Raji (cell line): ENCODE measurements at regions not wholly inside any gene's neighbourhood (a gene's known extent, or its start where the extent isn't known, plus 50 kb on each side); places are given as distances from the start of the nearest gene placed in this dataset.

Experiments
- POLR2A ChIP-seq: IDR thresholded peaks from 2 replicates; pipeline ENCODE4 v1.6.1; 2011; ENCODE audit warnings: low read depth, low read length, control low read depth; ENCODE audit not compliant: insufficient read depth

- no peak for TF ChIP-seq POLR2A
Observed at GRCh38 chr17:70268383-70268782, 99.1 kb downstream of the KCNJ2 start.

- no peak for TF ChIP-seq POLR2A
Observed at GRCh38 chr17:70270554-70270953, 101.2 kb downstream of the KCNJ2 start.

- TF ChIP-seq POLR2A, result no peak
Observed at GRCh38 chr17:70271200-70271599, 101.9 kb downstream of the KCNJ2 start.

DNA sequence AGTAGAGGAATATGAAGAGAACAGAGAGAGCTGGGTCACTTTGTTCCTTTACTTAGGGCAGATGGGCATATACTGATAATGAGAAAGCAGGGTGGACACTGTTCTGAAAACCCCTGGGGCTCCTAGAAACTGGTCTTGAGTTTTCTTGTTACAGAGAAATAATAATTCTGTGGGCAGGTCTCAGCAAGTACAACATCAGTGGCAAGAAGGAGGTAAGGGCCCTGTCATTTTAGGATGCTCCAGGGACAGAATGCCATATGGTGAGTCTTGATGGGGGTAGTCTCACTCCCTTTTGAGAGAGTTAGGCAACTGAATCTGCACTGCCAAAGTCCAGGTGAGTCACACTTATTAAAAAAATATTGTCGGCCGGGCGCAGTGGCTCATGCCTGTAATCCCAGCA is 102.3 kb downstream of the KCNJ2 start:
- TF ChIP-seq POLR2A, result no peak

DNA sequence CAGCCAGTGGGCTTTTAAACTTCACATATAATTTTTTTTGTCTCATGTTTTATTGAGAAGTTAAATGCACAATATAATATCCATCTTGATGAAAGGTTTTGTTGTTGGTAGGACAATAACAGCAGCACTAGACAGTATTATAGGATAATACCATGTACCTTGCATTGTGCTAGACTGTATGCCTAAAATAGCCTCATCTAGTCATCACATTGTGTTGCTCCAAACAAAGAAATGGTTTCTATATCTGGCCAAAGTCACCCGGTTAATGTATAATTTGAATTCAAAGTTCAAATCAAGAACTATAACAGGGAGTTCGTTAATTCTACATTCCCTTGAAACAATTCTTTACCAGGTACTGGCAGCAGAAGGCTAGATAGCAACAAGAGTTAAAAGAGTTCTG is 104.9 kb downstream of the KCNJ2 start:
- no peak for TF ChIP-seq POLR2A

DNA sequence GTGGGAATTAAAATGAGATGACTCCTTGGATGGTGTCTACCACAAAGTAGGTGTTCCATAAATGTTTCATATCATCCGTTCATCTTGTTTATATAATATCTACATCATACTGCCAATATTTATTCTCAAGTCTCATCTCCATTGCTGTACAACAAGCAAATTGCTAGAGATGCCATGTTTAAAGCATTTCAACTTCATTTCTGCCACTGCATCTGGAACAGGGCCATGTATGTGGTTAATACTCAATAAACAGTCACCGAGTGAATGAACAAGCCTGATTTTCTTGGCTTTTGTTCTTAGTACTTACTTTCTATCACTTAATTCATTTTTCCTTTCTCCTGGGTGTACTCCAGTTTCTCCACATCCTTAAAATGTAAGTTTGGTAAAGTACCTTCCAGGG is 107.6 kb downstream of the KCNJ2 start:
- no peak for TF ChIP-seq POLR2A

GRCh38 chr17:70278844-70279462 is 109.6 kb downstream of the KCNJ2 start:
- no peak for TF ChIP-seq POLR2A

DNA sequence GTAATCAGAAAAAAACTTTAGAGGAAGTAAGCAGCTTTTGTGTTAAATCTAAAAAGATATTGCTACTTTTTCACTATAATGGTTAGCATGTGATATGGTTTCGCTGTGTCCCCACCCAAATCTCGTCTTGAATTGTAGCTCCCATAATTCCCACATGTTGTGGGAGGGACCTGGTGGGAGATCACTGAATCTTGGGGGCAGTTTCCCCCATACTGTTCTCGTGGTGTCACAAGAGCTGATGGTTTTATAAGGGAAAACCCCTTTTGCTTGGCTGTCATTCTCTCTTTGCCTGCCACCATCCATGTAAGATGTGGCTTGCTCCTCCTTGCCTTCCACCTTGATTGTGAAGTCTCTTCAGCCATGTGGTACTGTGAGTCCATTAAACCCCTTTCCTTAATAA is 117.1 kb downstream of the KCNJ2 start:
- no peak for TF ChIP-seq POLR2A

GRCh38 chr17:70288540-70289290 is 119.4 kb downstream of the KCNJ2 start:
- TF ChIP-seq POLR2A, result no peak

DNA sequence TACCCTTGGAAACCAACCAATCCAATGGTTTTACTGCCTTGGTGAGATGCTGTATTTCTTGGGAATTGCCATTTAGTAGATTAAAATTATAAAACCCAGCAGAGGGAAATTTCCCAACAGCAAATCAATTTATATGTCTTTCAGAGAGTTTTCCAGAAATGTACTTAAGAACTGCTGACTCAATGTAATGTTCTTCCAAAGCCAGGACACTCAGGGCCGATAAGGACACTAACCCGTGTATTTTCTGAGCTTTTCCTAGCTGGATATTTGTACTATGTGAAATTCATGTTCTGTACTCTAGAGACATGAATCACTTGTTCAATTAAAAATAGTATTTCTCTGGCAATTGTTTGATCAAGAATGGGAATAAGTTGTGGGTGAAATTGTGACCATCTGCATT is 121.4 kb downstream of the KCNJ2 start:
- no peak for TF ChIP-seq POLR2A

GRCh38 chr17:70292366-70292765 is 123.0 kb downstream of the KCNJ2 start:
- TF ChIP-seq POLR2A, result no peak

GRCh38 chr17:70295329-70295728 is 126.0 kb downstream of the KCNJ2 start:
- TF ChIP-seq POLR2A, result no peak

GRCh38 chr17:70295731-70296130 is 126.4 kb downstream of the KCNJ2 start:
- TF ChIP-seq POLR2A, result no peak

DNA sequence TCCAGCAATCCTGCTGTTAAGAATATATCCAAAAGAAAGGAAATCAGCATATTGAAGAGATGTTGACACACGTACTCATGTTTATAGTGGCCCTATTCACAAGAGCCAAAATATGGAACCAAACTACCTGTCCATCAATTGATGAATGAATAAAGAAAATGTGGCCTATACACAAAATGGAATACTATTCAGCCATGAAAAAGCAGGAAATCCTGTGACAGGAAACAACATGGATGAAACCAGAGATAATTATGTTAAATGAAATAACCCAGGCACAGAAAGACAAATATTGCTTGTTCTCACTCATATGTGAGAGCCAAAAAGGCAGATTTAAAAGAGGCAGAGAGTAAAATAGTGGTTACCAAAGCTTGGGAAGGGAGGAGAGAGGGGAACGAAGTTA is 127.1 kb downstream of the KCNJ2 start:
- no peak for TF ChIP-seq POLR2A

GRCh38 chr17:70297397-70297796 is 128.1 kb downstream of the KCNJ2 start:
- TF ChIP-seq POLR2A, result no peak

GRCh38 chr17:70298929-70299531 is 129.7 kb downstream of the KCNJ2 start:
- TF ChIP-seq POLR2A, result no peak
